DOHH2 (cell line): ENCODE measurements at regions not wholly inside any gene's neighbourhood (a gene's known extent, or its start where the extent isn't known, plus 50 kb on each side); places are given as distances from the start of the nearest gene placed in this dataset.

Source experiments
- H3F3A ChIP-seq: fragments of 200-600 bp; sonication (generic), shearing (Covaris generic); 2 replicates; pipeline ENCODE4 v1.6.0; 2016; ENCODE audit warnings: antibody characterized with exemption, mild to moderate bottlenecking; ENCODE audit not compliant: control insufficient read depth, insufficient read depth
- H3K27ac ChIP-seq: fragments of 200-600 bp; sonication (generic); 2 replicates; pipeline ENCODE4 v1.5.1; 2014; ENCODE audit warnings: low read depth, mild to moderate bottlenecking, low read length, moderate library complexity
- H3K27me3 ChIP-seq: fragments of 200-600 bp; sonication (generic); 2 replicates; pipeline ENCODE4 v1.6.1; 2014; ENCODE audit warnings: mild to moderate bottlenecking, low read length, mixed read lengths; ENCODE audit not compliant: control insufficient read depth
- H3K36me3 ChIP-seq: fragments of 200-600 bp; sonication (generic); 2 replicates; pipeline ENCODE4 v1.6.1; 2014; ENCODE audit warnings: mild to moderate bottlenecking, low read length, moderate library complexity, mixed read lengths; ENCODE audit not compliant: control insufficient read depth
- H3K4me1 ChIP-seq: fragments of 200-600 bp; sonication (generic); 2 replicates; pipeline ENCODE4 v1.6.1; 2014; ENCODE audit warnings: mild to moderate bottlenecking, low read length, mixed read lengths; ENCODE audit not compliant: control insufficient read depth
- H3K4me2 ChIP-seq: fragments of 200-600 bp; sonication (generic); 2 replicates; pipeline ENCODE4 v1.6.0; 2014; ENCODE audit warnings: mild to moderate bottlenecking, low read length, moderate library complexity
- H3K4me3 ChIP-seq: fragments of 200-600 bp; sonication (generic); 2 replicates; pipeline ENCODE4 v1.5.1; 2014; ENCODE audit warnings: mild to moderate bottlenecking, low read length, mixed read lengths
- H3K79me2 ChIP-seq: fragments of 200-600 bp; sonication (generic); 2 replicates; pipeline ENCODE4 v1.6.1; 2014; ENCODE audit warnings: mild to moderate bottlenecking, low read length, mixed read lengths; ENCODE audit not compliant: control insufficient read depth
- H3K9me2 ChIP-seq: fragments of 200-600 bp; sonication (generic); replicated peaks from 2 replicates; pipeline ENCODE4 v1.6.1; 2014; ENCODE audit warnings: mild to moderate bottlenecking, low read length, mixed read lengths; ENCODE audit not compliant: control insufficient read depth
- H3K9me3 ChIP-seq: fragments of 200-600 bp; sonication (generic); 2 replicates; pipeline ENCODE4 v1.6.1; 2014; ENCODE audit warnings: antibody characterized with exemption, low read length, mixed read lengths; ENCODE audit not compliant: control insufficient read depth, insufficient read depth
- H4K20me1 ChIP-seq: fragments of 200-600 bp; sonication (generic); 2 replicates; pipeline ENCODE4 v1.6.0; 2014; ENCODE audit warnings: low read depth, mild to moderate bottlenecking, antibody characterized with exemption, low read length, moderate library complexity; ENCODE audit not compliant: control insufficient read depth, insufficient read depth
- CTCF ChIP-seq: fragments of 200-600 bp; sonication (generic); IDR thresholded peaks from one replicate; pipeline ENCODE4 v1.5.1; 2014; ENCODE audit warnings: antibody characterized with exemption, mild to moderate bottlenecking, low read depth, low read length; ENCODE audit not compliant: poor library complexity, severe bottlenecking
- EZH2phosphoT487 ChIP-seq: fragments of 200-600 bp; sonication (generic); IDR thresholded peaks from 2 replicates; pipeline ENCODE4 v1.6.1; 2017; ENCODE audit warnings: borderline replicate concordance, mild to moderate bottlenecking, antibody characterized with exemption, low read length, moderate library complexity, mixed read lengths

- Histone ChIP-seq H3K4me2 (no peak overlapping the region), H3K36me3 (no peaks in the 10 kb centered on the region), H3F3A (no peaks in the 10 kb centered on the region), H3K27me3 (no peaks in the 10 kb centered on the region), H3K79me2 (no peaks in the 10 kb centered on the region), H3K9me2 (no peaks in the 10 kb centered on the region), H3K9me3 (no peaks in the 10 kb centered on the region), H3K27ac (no peak overlapping the region), H3K4me1 (no peaks in the 10 kb centered on the region), H4K20me1 (no peaks in the 10 kb centered on the region), H3K4me3 (no peak overlapping the region)
- TF ChIP-seq CTCF (no peak), EZH2phosphoT487 (no peak)
Measured at GRCh38 chr6:102907181-102907580, 1513.7 kb downstream of the GRIK2 start.

GRCh38 chr6:102902471-102902870 lies 1509.0 kb downstream of the GRIK2 start:
- no peaks in the 10 kb centered on the region for H3K9me2 ChIP-seq
- no peaks in the 10 kb centered on the region for H3K27me3 ChIP-seq
- no peak overlapping the region for H3K4me3 ChIP-seq
- no peaks in the 10 kb centered on the region for H3K36me3 ChIP-seq
- TF ChIP-seq CTCF = no peak
- no peaks in the 10 kb centered on the region for H3K79me2 ChIP-seq
- H3K4me2 ChIP-seq = no peak overlapping the region
- no peaks in the 10 kb centered on the region for H3K4me1 ChIP-seq
- no peak overlapping the region for H3K27ac ChIP-seq
- no peaks in the 10 kb centered on the region for H4K20me1 ChIP-seq
- H3K9me3 ChIP-seq = no peaks in the 10 kb centered on the region; the same call in 1 of the 2 replicates
- no peaks in the 10 kb centered on the region for H3F3A ChIP-seq

GRCh38 chr6:102895683-102896082 lies 1502.2 kb downstream of the GRIK2 start:
- no peaks in the 10 kb centered on the region; the same call in 1 of the 2 replicates for H3K9me3 ChIP-seq
- no peaks in the 10 kb centered on the region for H3K27me3 ChIP-seq
- no peak overlapping the region for H3K4me2 ChIP-seq
- H3K4me3 ChIP-seq = no peak overlapping the region
- no peaks in the 10 kb centered on the region for H4K20me1 ChIP-seq
- no peaks in the 10 kb centered on the region for H3K9me2 ChIP-seq
- H3K79me2 ChIP-seq = no peaks in the 10 kb centered on the region
- H3F3A ChIP-seq = no peaks in the 10 kb centered on the region
- H3K4me1 ChIP-seq = no peaks in the 10 kb centered on the region
- H3K27ac ChIP-seq = no peak overlapping the region
- TF ChIP-seq CTCF (no peak), EZH2phosphoT487 (no peak)
- no peaks in the 10 kb centered on the region for H3K36me3 ChIP-seq

GRCh38 chr6:102885165-102885564 lies 1491.7 kb downstream of the GRIK2 start:
- no peaks in the 10 kb centered on the region for H3K27me3 ChIP-seq
- no peak overlapping the region for H3K4me3 ChIP-seq
- no peaks in the 10 kb centered on the region for H3F3A ChIP-seq
- no peaks in the 10 kb centered on the region for H4K20me1 ChIP-seq
- no peaks in the 10 kb centered on the region for H3K36me3 ChIP-seq
- H3K4me2 ChIP-seq = no peak overlapping the region
- no peak overlapping the region for H3K27ac ChIP-seq
- H3K9me3 ChIP-seq = no peaks in the 10 kb centered on the region
- no peaks in the 10 kb centered on the region for H3K9me2 ChIP-seq
- H3K79me2 ChIP-seq = no peaks in the 10 kb centered on the region
- H3K4me1 ChIP-seq = no peaks in the 10 kb centered on the region
- TF ChIP-seq EZH2phosphoT487 = no peak
- no peak for TF ChIP-seq CTCF
